ENCODE measurements at regions not wholly inside any gene's neighbourhood (a gene's known extent, or its start where the extent isn't known, plus 50 kb on each side); places are given as distances from the start of the nearest gene placed in this dataset.

- no peak overlapping the region for H3K4me3 ChIP-seq (ENCODE audit: control insufficient read depth, low read depth, low read length)
- no peak for DNase-seq (ENCODE audit: low read depth)
- no peak for TF ChIP-seq CTCF (IDR thresholded peaks at IDR 0.05; ENCODE audit: control insufficient read depth, insufficient read depth, low read depth, low read length, missing control alignments)
These were observed 124.7 kb upstream of the FRMD4B start for GRCh38 chr3:69510481-69511030.

DNA sequence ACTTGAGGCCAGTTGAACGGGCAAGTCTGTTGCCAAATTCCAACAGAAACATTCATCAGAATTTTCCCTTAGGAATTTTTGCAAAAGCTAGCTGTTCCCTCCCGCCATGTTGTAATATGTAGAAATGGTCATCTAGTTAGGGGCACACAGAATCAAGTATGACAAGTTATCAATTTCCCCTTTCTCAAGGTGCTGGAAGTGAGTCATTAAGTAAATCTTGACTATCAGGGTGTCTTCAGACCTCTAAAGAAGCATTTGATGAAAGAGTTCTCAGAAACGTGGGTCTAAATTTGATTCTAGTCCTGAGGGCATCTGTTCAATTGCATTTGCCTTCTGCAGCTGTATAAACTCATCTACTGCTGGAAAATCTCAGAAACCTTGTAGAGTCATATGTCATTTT, 123.4 kb upstream of the FRMD4B start:
- H3K4me3 ChIP-seq (ENCODE audit: control insufficient read depth, low read depth, low read length) = no peak overlapping the region
- no peak for TF ChIP-seq CTCF (IDR thresholded peaks at IDR 0.05; ENCODE audit: control insufficient read depth, insufficient read depth, low read depth, low read length, missing control alignments)
- no peak for DNase-seq (ENCODE audit: low read depth)

GRCh38 chr3:69505770-69506407, 120.0 kb upstream of the FRMD4B start:
- no peak for DNase-seq (ENCODE audit: low read depth)
- no peak overlapping the region for H3K4me3 ChIP-seq (ENCODE audit: control insufficient read depth, low read depth, low read length)
- TF ChIP-seq CTCF (IDR thresholded peaks at IDR 0.05; ENCODE audit: control insufficient read depth, insufficient read depth, low read depth, low read length, missing control alignments) = no peak

- DNase-seq (ENCODE audit: low read depth) = no peak
- H3K4me3 ChIP-seq (ENCODE audit: control insufficient read depth, low read depth, low read length) = no peak overlapping the region
- no peak for TF ChIP-seq CTCF (IDR thresholded peaks at IDR 0.05; ENCODE audit: control insufficient read depth, insufficient read depth, low read depth, low read length, missing control alignments)
These were observed 118.3 kb upstream of the FRMD4B start for GRCh38 chr3:69504232-69504631.

GRCh38 chr3:69500604-69501003, 114.7 kb upstream of the FRMD4B start:
- no peak for TF ChIP-seq CTCF (IDR thresholded peaks at IDR 0.05; ENCODE audit: control insufficient read depth, insufficient read depth, low read depth, low read length, missing control alignments)
- no peak for DNase-seq (ENCODE audit: low read depth)
- H3K4me3 ChIP-seq (ENCODE audit: control insufficient read depth, low read depth, low read length) = no peak overlapping the region

- TF ChIP-seq CTCF (IDR thresholded peaks at IDR 0.05; ENCODE audit: control insufficient read depth, insufficient read depth, low read depth, low read length, missing control alignments) = no peak
- H3K4me3 ChIP-seq (ENCODE audit: control insufficient read depth, low read depth, low read length) = no peak overlapping the region
- no peak for DNase-seq (ENCODE audit: low read depth)
These were observed 114.1 kb upstream of the FRMD4B start for GRCh38 chr3:69499899-69500421.

Measured in AG09309 (cell line).